D721Med (cell line): ENCODE measurements at regions not wholly inside any gene's neighbourhood (a gene's known extent, or its start where the extent isn't known, plus 50 kb on each side); places are given as distances from the start of the nearest gene placed in this dataset.

Experiments used
- DNase-seq: peaks from one replicate; pipeline ENCODE4 v3.0.0; 2011; ENCODE audit warnings: low spot score; ENCODE audit not compliant: insufficient read length
- FAIRE-seq: peaks from 2 replicates; lab custom pipeline; 2011; peaks lifted over from hg19 to GRCh38; lab: Jason Lieb, UNC
- TF ChIP-seq, protein P1 (sequence below): IDR thresholded peaks from 2 replicates; pipeline ENCODE4 v1.5.1; 2012; ENCODE audit warnings: mild to moderate bottlenecking, control low read depth; ENCODE audit not compliant: insufficient read depth; ENCODE audit errors: missing control alignments

DNA sequence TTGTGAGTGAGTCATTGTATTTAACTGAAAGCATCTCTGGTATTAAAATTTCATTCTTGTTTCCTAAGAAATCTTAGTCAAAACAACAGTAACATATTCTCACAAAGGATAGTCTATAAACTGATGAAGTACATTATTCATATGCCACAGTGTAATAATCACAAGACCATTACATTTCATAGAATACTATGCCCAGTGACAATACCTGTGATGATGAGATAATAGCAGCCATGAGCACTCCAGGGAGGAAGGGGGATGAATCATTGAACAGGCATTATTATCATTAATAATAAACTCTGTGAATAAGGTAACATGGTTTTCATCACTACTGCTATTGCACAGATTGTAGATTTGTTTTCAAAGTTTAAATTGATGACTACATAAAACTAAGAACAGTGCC lies 667.9 kb downstream of the EPM2A start:
- FAIRE-seq (no peak), DNase-seq (no peak)
- TF ChIP-seq, protein P1, sequence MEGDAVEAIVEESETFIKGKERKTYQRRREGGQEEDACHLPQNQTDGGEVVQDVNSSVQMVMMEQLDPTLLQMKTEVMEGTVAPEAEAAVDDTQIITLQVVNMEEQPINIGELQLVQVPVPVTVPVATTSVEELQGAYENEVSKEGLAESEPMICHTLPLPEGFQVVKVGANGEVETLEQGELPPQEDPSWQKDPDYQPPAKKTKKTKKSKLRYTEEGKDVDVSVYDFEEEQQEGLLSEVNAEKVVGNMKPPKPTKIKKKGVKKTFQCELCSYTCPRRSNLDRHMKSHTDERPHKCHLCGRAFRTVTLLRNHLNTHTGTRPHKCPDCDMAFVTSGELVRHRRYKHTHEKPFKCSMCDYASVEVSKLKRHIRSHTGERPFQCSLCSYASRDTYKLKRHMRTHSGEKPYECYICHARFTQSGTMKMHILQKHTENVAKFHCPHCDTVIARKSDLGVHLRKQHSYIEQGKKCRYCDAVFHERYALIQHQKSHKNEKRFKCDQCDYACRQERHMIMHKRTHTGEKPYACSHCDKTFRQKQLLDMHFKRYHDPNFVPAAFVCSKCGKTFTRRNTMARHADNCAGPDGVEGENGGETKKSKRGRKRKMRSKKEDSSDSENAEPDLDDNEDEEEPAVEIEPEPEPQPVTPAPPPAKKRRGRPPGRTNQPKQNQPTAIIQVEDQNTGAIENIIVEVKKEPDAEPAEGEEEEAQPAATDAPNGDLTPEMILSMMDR: no peak

DNA sequence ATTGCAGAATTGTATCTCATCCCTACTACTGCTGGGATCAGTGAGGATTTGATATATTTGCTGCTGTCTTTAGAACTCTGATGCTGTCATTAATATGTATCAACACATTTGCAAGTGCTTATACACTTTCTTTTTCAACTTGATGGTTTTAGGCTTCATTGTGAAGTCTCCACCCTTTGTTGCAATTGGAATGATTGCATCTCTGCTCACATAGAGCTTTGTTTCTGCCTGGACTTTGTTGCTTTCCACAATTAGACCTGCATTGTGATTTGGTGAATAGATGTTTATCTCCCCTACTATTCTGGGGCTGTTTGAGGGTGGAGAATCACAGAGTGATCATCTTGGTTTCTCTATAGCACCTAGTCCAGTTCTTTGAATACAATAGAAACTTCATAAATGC lies 666.7 kb downstream of the EPM2A start:
- TF ChIP-seq, protein P1: no peak
- DNase-seq: no peak
- no peak for FAIRE-seq

DNA sequence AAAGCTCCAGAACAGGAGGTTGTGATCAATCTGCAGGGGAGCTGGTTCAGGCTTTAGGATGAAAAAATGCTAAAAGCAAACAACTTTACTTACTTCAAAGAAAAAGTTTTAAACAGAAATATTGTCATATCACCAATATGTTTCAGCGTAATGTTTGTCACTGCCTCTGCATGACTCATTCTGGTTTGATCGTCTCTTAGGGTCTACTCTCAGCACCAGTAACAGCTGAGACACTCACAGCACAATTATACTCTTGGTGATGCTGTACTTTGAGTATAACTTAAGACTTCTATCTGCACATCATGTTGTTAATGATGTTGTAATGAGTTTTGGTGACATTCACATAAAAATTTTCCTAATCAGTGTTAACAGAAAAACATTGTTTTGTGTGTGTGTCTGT lies 665.4 kb downstream of the EPM2A start:
- TF ChIP-seq, protein P1: no peak
- DNase-seq (no peak), FAIRE-seq (no peak)

DNA sequence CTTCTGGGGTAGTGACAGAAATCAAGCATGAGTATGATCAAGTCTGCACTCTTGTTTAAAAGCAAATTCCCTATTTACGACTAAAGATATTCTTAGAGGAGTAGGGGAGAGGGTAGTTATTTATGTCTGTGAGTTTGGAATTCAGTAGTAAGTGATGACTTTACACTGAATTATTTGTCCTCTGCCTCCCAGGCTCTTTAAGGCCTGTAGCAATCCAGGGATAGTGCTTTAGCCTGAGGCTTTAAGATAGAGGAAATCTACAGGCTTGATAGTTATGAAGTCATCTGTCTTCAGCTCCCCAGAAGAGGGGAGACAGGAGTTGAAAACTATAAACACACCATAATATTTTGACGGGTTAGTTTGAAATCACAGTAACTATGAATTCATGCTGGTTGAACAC lies 664.5 kb downstream of the EPM2A start:
- TF ChIP-seq, protein P1: no peak
- DNase-seq (no peak), FAIRE-seq (no peak)

DNA sequence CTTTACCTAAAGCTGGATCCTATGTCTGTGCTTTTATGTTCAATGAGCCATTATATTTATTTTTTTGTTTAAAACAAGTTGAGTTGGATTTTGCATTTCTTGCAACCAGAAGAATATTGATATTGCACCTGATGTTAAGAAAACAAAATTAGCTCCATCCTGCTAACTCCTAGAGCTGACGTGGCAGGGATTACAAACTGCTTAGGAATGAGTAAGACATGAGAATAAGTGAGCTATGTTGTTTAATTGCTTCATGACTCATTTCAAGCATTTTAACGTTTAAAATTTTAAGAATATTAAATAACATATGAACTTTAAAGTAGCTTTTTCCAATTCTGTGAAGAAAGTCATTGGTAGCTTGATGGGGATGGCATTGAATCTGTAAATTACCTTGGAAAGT lies 663.5 kb downstream of the EPM2A start:
- DNase-seq: no peak
- TF ChIP-seq, protein P1: no peak

DNA sequence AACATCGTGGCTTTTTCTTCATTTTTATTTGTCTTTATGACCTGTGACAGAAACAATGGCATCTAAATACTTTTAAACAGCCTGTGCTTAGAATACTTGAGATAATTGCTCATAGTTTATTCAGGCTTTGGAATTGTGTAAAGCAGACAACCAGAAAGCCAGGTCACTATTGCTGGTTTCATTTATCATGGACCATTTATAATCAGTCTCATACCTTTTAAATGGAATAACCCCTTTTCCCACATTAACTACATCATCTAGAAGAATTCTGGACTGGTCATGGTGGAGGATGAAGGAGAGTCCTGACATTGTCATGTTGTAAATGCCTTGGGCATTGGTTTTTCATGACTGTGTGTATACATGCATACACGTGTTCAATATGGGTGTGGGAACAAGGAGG lies 661.5 kb downstream of the EPM2A start:
- DNase-seq (no peak), FAIRE-seq (no peak)
- TF ChIP-seq, protein P1: no peak

More for the DNA sequence above, 663.5 kb downstream of the EPM2A start:
- FAIRE-seq: no peak

DNA sequence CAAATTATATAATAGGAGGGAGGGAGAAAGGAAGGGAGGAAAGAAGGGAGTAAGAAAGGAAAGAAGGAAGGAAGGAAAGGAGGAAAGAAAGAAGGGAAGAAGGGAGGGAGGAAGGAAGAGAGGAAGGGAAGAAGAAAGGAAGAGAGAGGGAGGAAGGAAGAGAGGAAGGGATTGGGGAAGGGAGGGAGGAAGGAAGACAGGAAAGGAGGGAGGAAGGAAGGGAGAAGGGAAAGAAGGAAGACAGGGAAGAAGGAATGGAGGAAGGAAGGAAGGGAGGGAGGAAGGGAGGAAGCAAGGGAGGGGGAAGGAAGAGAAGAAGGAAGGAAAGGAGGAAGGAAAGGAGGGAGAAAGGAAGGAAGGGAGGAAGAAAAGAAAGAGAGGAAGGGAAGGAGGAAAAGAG lies 660.5 kb downstream of the EPM2A start:
- DNase-seq: no peak
- TF ChIP-seq, protein P1: no peak
- no peak for FAIRE-seq
